Muscle of leg (tissue), 3 donors: ENCODE measurements at regions not wholly inside any gene's neighbourhood (a gene's known extent, or its start where the extent isn't known, plus 50 kb on each side); places are given as distances from the start of the nearest gene placed in this dataset.

Experiments used
- DNase-seq: peaks from one replicate; pipeline ENCODE4 v3.0.0; 2013
- H3K27ac ChIP-seq: one replicate; pipeline ENCODE4 v1.5.1; 2013; ENCODE audit warnings: mild to moderate bottlenecking, low read length, control low read depth
- H3K27me3 ChIP-seq: one replicate; pipeline ENCODE4 v1.6.1; 2013; ENCODE audit warnings: low read length; ENCODE audit not compliant: control insufficient read depth, insufficient read depth
- H3K36me3 ChIP-seq: one replicate; pipeline ENCODE4 v1.6.1; 2013; ENCODE audit warnings: low read length; ENCODE audit not compliant: control insufficient read depth, insufficient read depth
- H3K4me1 ChIP-seq: one replicate; pipeline ENCODE4 v1.6.1; 2013; ENCODE audit warnings: low read length; ENCODE audit not compliant: control insufficient read depth, insufficient read depth
- H3K4me3 ChIP-seq: one replicate; pipeline ENCODE4 v1.5.1; 2013; ENCODE audit warnings: low read length, control low read depth
- H3K9me3 ChIP-seq: replicated peaks from 2 replicates; pipeline ENCODE4 v1.6.1; 2013; ENCODE audit warnings: low read depth, low read length; ENCODE audit not compliant: control insufficient read depth
- WGBS: methylation state at CpG from one replicate; pipeline ENCODE4 v1.1.5; 2013; ENCODE audit warnings: missing lambda C conversion rate; ENCODE audit not compliant: insufficient coverage; 5-methylcytosine and 5-hydroxymethylcytosine counted together

GRCh38 chr7:18117482-18117881, 89.8 kb upstream of the PRPS1L1 start:
- H3K27ac ChIP-seq, result no peak overlapping the region
- H3K9me3 ChIP-seq, result no peaks in the 10 kb centered on the region
- H3K27me3 ChIP-seq, result no peaks in the 10 kb centered on the region
- H3K4me1 ChIP-seq, result no peaks in the 10 kb centered on the region
- H3K4me3 ChIP-seq, result no peak overlapping the region
- WGBS, result 96% methylated on average over 2 of the region's 3 CpGs
- no peak for DNase-seq
- no peaks in the 10 kb centered on the region for H3K36me3 ChIP-seq

DNA sequence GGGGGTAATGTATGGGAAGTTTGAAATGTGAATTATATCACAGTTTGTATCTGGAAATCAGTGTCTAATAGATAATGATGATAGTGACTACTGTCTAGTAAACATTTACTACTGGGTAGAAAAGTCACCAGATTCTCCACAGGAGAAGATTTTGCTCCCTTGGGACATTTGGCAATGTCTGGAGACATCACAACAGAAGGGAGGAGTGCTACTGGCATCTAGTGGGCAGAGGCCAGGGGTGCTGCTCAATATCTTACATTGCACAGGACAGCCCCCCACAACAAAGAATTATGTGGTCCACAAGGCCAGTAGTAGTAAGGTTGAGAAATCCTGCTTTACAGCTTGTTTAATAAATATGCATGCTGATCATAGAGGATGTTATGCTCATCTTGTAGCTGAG, 92.3 kb upstream of the PRPS1L1 start:
- Histone ChIP-seq H3K27ac (no peak overlapping the region), H3K27me3 (no peaks in the 10 kb centered on the region), H3K4me3 (no peak overlapping the region), H3K9me3 (no peaks in the 10 kb centered on the region), H3K36me3 (no peaks in the 10 kb centered on the region), H3K4me1 (peaks cover under 1% of the 10 kb centered on the region)
- no peak for DNase-seq

GRCh38 chr7:18123508-18124239, 96.0 kb upstream of the PRPS1L1 start:
- no peaks in the 10 kb centered on the region for H3K9me3 ChIP-seq
- peak; percentile 14 for DNase-seq
- WGBS, result 84% methylated on average over 2 of the region's 2 CpGs
- H3K36me3 ChIP-seq, result no peaks in the 10 kb centered on the region
- H3K27me3 ChIP-seq, result no peaks in the 10 kb centered on the region
- H3K4me3 ChIP-seq, result no peak overlapping the region
- H3K27ac ChIP-seq, result no peak overlapping the region
- peaks cover 2% of the 10 kb centered on the region for H3K4me1 ChIP-seq

DNA sequence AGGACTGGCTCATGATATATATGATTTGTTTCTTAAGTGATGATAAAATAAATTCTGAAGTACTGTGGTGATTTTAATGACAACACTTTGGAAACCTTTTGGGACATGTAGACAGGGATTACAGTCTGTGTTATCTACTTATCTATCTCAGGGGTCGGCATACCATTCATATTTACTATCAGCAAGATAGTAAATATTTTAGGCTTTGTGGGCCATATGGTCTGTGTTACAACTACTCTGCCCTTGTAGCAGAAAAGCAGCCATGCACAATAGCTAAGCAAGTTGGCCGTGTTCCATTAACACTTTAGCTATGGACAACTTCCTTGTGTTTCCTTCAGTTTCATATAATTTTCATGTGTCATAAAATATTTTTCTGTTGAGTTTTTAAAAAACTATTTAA, 97.8 kb upstream of the PRPS1L1 start:
- Histone ChIP-seq H3K27ac (no peak overlapping the region), H3K4me3 (no peak overlapping the region), H3K4me1 (peaks cover 2% of the 10 kb centered on the region), H3K27me3 (no peaks in the 10 kb centered on the region), H3K9me3 (no peaks in the 10 kb centered on the region), H3K36me3 (no peaks in the 10 kb centered on the region)
- WGBS, result no CpG with 5 or more reads among the region's 2 CpGs
- peak; percentile 56 for DNase-seq

DNA sequence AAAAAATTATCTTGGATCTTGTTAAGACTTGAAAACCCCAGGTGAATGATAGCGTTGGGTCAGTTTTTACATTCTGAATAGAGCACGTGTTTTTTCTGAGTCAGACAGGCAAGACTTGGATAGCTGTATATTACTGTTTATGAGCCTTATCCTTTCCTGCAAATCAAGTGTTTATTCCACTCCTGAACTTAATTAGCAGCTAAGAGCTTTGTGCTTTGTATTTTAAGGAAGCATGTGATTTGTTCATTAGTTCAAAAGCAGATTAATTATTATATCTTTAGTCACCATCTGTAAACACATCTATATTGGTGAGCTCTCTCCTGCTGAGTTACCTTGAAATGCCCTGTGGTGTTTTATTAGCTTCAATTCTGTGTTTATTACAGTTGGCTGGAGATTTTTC, 98.6 kb upstream of the PRPS1L1 start:
- DNase-seq, result no peak
- Histone ChIP-seq H3K9me3 (no peaks in the 10 kb centered on the region), H3K27me3 (no peaks in the 10 kb centered on the region), H3K36me3 (no peaks in the 10 kb centered on the region), H3K27ac (no peak overlapping the region), H3K4me3 (no peak overlapping the region), H3K4me1 (peaks cover 2% of the 10 kb centered on the region)
- no CpG with 5 or more reads among the region's 2 CpGs for WGBS

- WGBS, result no CpG with 5 or more reads among the region's 3 CpGs
- H3K4me1 ChIP-seq, result peaks cover 2% of the 10 kb centered on the region
- DNase-seq, result no peak
- no peak overlapping the region for H3K27ac ChIP-seq
- no peaks in the 10 kb centered on the region for H3K36me3 ChIP-seq
- H3K9me3 ChIP-seq, result no peaks in the 10 kb centered on the region
- H3K27me3 ChIP-seq, result no peaks in the 10 kb centered on the region
- H3K4me3 ChIP-seq, result no peak overlapping the region
Observed at GRCh38 chr7:18128846-18129245, 101.2 kb upstream of the PRPS1L1 start.

DNA sequence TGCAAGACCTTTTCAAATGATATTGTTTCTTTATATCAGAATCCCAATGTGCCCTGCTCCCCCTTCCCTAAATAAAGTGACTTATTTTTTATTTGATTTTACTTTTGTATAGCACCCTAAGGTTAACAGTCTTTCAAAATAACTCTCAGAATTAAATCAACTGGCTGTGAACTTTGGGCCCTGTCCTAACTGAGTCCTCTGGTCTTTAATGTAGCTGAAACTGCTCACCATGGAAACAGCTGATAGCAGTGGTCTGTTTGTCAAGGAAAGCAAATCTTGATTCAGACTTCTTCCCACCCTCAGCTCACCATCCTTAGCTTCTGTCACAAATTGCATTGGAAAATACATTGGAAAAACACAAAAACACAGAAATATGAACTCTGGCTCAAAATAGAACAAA, 105.2 kb upstream of the PRPS1L1 start:
- DNase-seq, result no peak
- Histone ChIP-seq H3K27ac (no peak overlapping the region), H3K9me3 (no peaks in the 10 kb centered on the region), H3K27me3 (no peaks in the 10 kb centered on the region), H3K4me3 (no peak overlapping the region), H3K36me3 (no peaks in the 10 kb centered on the region), H3K4me1 (no peaks in the 10 kb centered on the region)

- DNase-seq, result no peak
- H3K4me1 ChIP-seq, result no peaks in the 10 kb centered on the region
- H3K27ac ChIP-seq, result no peak overlapping the region
- no peaks in the 10 kb centered on the region for H3K27me3 ChIP-seq
- WGBS, result no CpG with 5 or more reads among the region's 3 CpGs
- no peak overlapping the region for H3K4me3 ChIP-seq
- no peaks in the 10 kb centered on the region for H3K36me3 ChIP-seq
- H3K9me3 ChIP-seq, result no peaks in the 10 kb centered on the region
Observed at GRCh38 chr7:18133921-18134320, 106.3 kb upstream of the PRPS1L1 start.

- Histone ChIP-seq H3K4me3 (no peak overlapping the region), H3K4me1 (no peaks in the 10 kb centered on the region), H3K36me3 (no peaks in the 10 kb centered on the region), H3K27ac (no peak overlapping the region), H3K9me3 (no peaks in the 10 kb centered on the region), H3K27me3 (no peaks in the 10 kb centered on the region)
- no peak for DNase-seq
Observed at GRCh38 chr7:18140943-18141342, 113.3 kb upstream of the PRPS1L1 start.

- no peak overlapping the region for H3K27ac ChIP-seq
- H3K4me1 ChIP-seq, result no peaks in the 10 kb centered on the region
- H3K4me3 ChIP-seq, result no peak overlapping the region
- WGBS, result 82% methylated on average over 1 of the region's 1 CpG
- H3K27me3 ChIP-seq, result no peaks in the 10 kb centered on the region
- H3K36me3 ChIP-seq, result no peaks in the 10 kb centered on the region
- DNase-seq, result peak; percentile 47
- no peaks in the 10 kb centered on the region for H3K9me3 ChIP-seq
Observed at GRCh38 chr7:18144166-18144565, 116.5 kb upstream of the PRPS1L1 start.

DNA sequence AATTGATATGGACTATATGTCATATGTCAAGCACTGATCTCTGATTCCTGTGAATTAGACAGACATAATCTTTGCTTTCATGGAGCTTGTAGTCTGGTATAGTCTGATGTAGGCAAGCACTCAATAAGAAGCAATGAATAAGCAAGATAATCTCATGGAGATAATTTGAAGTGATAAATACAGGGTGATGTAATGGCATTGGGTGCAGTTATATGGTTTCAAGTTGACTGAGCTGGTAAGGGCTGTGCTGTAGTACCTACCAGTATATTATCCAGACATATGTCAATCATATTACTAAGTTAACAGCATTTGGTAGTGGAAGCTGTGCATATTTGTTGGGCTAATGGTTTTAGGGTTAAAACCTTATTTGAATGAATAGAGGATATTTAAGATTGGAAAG, 117.5 kb upstream of the PRPS1L1 start:
- Histone ChIP-seq H3K27ac (no peak overlapping the region), H3K4me3 (no peak overlapping the region), H3K36me3 (no peaks in the 10 kb centered on the region), H3K9me3 (no peaks in the 10 kb centered on the region), H3K27me3 (no peaks in the 10 kb centered on the region), H3K4me1 (no peaks in the 10 kb centered on the region)
- no peak for DNase-seq
